IMR-90 (cell line): ENCODE measurements at regions not wholly inside any gene's neighbourhood (a gene's known extent, or its start where the extent isn't known, plus 50 kb on each side); places are given as distances from the start of the nearest gene placed in this dataset.

Experiments used
- BHLHE40 ChIP-seq: fragments of 150-350 bp; IDR thresholded peaks from 2 replicates; pipeline ENCODE4 v1.6.1; 2016; ENCODE audit warnings: mild to moderate bottlenecking, low read depth, low read length
- CEBPB ChIP-seq: IDR thresholded peaks from 2 replicates; pipeline ENCODE4 v1.6.1; 2012; ENCODE audit warnings: low read depth, low read length, improper control_type of control experiment
- CHD1 ChIP-seq: IDR thresholded peaks from 2 replicates; pipeline ENCODE4 v1.6.1; 2012; ENCODE audit warnings: low read depth, low read length, improper control_type of control experiment
- ELK1 ChIP-seq: fragments of 150-350 bp; IDR thresholded peaks from 2 replicates; pipeline ENCODE4 v1.6.1; 2016; ENCODE audit warnings: low read depth, mild to moderate bottlenecking, low read length, moderate library complexity, borderline replicate concordance
- FOS ChIP-seq: fragments of 150-350 bp; IDR thresholded peaks from 2 replicates; pipeline ENCODE4 v1.6.1; 2016; ENCODE audit warnings: low read depth, low read length
- MAFK ChIP-seq: IDR thresholded peaks from 2 replicates; pipeline ENCODE4 v1.6.1; 2012; ENCODE audit warnings: low read depth, low read length, improper control_type of control experiment
- MAZ ChIP-seq: IDR thresholded peaks from 2 replicates; pipeline ENCODE4 v1.6.1; 2012; ENCODE audit warnings: low read depth, mild to moderate bottlenecking, low read length, improper control_type of control experiment, moderate library complexity, borderline replicate concordance
- MXI1 ChIP-seq: IDR thresholded peaks from 2 replicates; pipeline ENCODE4 v1.6.1; 2012; ENCODE audit warnings: low read depth, mild to moderate bottlenecking, low read length, moderate library complexity, borderline replicate concordance
- POLR2A ChIP-seq: IDR thresholded peaks from 2 replicates; pipeline ENCODE4 v1.6.1; 2012; ENCODE audit warnings: mild to moderate bottlenecking, low read depth, low read length
- RAD21 ChIP-seq: IDR thresholded peaks from 2 replicates; pipeline ENCODE4 v1.6.1; 2012; ENCODE audit warnings: low read length, improper control_type of control experiment
- RFX5 ChIP-seq: IDR thresholded peaks from 2 replicates; pipeline ENCODE4 v1.8.0; 2012; ENCODE audit warnings: low read depth, mild to moderate bottlenecking, low read length, moderate library complexity
- SMC3 ChIP-seq: fragments of 150-350 bp; IDR thresholded peaks from 2 replicates; pipeline ENCODE4 v1.6.1; 2016; ENCODE audit warnings: low read depth, mild to moderate bottlenecking, antibody characterized with exemption, low read length, moderate library complexity
- TF ChIP-seq, protein P1 (sequence below): conservative IDR thresholded peaks from 2 replicates; pipeline ENCODE4 v1.5.1; 2012; ENCODE audit warnings: mild to moderate bottlenecking, low read depth, low read length, improper control_type of control experiment
- TF ChIP-seq, protein P2 (sequence below): fragments of 150-350 bp; IDR thresholded peaks from 2 replicates; pipeline ENCODE4 v1.6.1; 2017; ENCODE audit warnings: mild to moderate bottlenecking, antibody characterized with exemption, low read length, low read depth

GRCh38 chr13:29934531-29935308, 84.3 kb upstream of the UBL3 start:
- TF ChIP-seq, protein P1, sequence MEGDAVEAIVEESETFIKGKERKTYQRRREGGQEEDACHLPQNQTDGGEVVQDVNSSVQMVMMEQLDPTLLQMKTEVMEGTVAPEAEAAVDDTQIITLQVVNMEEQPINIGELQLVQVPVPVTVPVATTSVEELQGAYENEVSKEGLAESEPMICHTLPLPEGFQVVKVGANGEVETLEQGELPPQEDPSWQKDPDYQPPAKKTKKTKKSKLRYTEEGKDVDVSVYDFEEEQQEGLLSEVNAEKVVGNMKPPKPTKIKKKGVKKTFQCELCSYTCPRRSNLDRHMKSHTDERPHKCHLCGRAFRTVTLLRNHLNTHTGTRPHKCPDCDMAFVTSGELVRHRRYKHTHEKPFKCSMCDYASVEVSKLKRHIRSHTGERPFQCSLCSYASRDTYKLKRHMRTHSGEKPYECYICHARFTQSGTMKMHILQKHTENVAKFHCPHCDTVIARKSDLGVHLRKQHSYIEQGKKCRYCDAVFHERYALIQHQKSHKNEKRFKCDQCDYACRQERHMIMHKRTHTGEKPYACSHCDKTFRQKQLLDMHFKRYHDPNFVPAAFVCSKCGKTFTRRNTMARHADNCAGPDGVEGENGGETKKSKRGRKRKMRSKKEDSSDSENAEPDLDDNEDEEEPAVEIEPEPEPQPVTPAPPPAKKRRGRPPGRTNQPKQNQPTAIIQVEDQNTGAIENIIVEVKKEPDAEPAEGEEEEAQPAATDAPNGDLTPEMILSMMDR = no peak
- TF ChIP-seq ELK1 (no peak), RAD21 (no peak), CEBPB (no peak), FOS (no peak), POLR2A (no peak), MXI1 (no peak), CHD1 (no peak), MAFK (no peak), SMC3 (no peak), MAZ (no peak), RFX5 (no peak), BHLHE40 (no peak)
- TF ChIP-seq, protein P2, sequence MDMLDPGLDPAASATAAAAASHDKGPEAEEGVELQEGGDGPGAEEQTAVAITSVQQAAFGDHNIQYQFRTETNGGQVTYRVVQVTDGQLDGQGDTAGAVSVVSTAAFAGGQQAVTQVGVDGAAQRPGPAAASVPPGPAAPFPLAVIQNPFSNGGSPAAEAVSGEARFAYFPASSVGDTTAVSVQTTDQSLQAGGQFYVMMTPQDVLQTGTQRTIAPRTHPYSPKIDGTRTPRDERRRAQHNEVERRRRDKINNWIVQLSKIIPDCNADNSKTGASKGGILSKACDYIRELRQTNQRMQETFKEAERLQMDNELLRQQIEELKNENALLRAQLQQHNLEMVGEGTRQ = no peak
